ENCODE measurements at regions not wholly inside any gene's neighbourhood (a gene's known extent, or its start where the extent isn't known, plus 50 kb on each side); places are given as distances from the start of the nearest gene placed in this dataset.

- TF ChIP-seq EZH2 (IDR thresholded peaks at IDR 0.05; ENCODE audit: insufficient read depth, low read length) (no peak), CTCF (IDR thresholded peaks at IDR 0.05; ENCODE audit: insufficient read depth, low read depth, low read length) (no peak)
Measured at GRCh38 chr4:110343534-110343933, 132.4 kb upstream of the ENPEP start.

Data from astrocyte (in vitro differentiated cells and primary cell).